ENCODE measurements at regions not wholly inside any gene's neighbourhood (a gene's known extent, or its start where the extent isn't known, plus 50 kb on each side); places are given as distances from the start of the nearest gene placed in this dataset.
"Not testable (repeated sequence)": the region's sequence is repeated elsewhere in the genome, so short reads cannot be mapped to it uniquely, and the experiment has no call there.

DNA sequence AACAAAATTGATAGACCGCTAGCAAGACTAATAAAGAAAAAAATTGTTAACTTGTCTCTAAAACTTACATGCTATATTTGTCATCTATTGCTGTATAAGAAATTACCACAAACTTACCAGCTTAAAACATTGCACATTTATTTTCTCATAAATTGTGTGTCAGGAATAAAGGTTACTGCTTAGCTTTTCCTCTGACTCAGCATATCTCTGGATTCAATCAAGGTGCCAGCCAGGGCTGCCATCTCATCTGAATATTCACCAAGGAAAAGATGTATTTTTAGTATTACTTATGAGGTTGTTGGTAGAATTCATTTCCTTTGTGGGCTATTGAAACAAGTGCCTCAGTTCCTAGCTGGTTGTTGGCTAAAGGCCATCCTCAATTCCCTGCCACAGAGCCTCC lies 912.6 kb upstream of the NEGR1 start:
- H2AFZ ChIP-seq (ENCODE audit: low read length) = no peak overlapping the region
- H3K9me3 ChIP-seq (ENCODE audit: low read length) = no peaks in the 10 kb centered on the region
- no peaks in the 10 kb centered on the region for H3K4me1 ChIP-seq (ENCODE audit: insufficient read depth, low read length, severe bottlenecking)
- no peak overlapping the region for H3K27ac ChIP-seq (ENCODE audit: low read depth, low read length, poor library complexity, severe bottlenecking)
- H3K4me3 ChIP-seq (ENCODE audit: low read depth, low read length, poor library complexity, severe bottlenecking) = no peak overlapping the region
- no peak overlapping the region for H3K9ac ChIP-seq (ENCODE audit: low read length)
- H3K4me2 ChIP-seq (ENCODE audit: low read length) = no peak overlapping the region
- no peaks in the 10 kb centered on the region for H3K27me3 ChIP-seq (ENCODE audit: insufficient read depth, low read length)
- H3F3A ChIP-seq (ENCODE audit: insufficient read depth, low read length) = no peaks in the 10 kb centered on the region
- no peak for TF ChIP-seq EZH2 (IDR thresholded peaks at IDR 0.05; ENCODE audit: borderline replicate concordance, low read length)
- TF ChIP-seq, protein P1, sequence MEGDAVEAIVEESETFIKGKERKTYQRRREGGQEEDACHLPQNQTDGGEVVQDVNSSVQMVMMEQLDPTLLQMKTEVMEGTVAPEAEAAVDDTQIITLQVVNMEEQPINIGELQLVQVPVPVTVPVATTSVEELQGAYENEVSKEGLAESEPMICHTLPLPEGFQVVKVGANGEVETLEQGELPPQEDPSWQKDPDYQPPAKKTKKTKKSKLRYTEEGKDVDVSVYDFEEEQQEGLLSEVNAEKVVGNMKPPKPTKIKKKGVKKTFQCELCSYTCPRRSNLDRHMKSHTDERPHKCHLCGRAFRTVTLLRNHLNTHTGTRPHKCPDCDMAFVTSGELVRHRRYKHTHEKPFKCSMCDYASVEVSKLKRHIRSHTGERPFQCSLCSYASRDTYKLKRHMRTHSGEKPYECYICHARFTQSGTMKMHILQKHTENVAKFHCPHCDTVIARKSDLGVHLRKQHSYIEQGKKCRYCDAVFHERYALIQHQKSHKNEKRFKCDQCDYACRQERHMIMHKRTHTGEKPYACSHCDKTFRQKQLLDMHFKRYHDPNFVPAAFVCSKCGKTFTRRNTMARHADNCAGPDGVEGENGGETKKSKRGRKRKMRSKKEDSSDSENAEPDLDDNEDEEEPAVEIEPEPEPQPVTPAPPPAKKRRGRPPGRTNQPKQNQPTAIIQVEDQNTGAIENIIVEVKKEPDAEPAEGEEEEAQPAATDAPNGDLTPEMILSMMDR (IDR thresholded peaks at IDR 0.05; ENCODE audit: low read length) = no peak
- H3K79me2 ChIP-seq (ENCODE audit: insufficient read depth, low read length) = no peaks in the 10 kb centered on the region
- no peaks in the 10 kb centered on the region for H3K9me2 ChIP-seq (ENCODE audit: low read depth, low read length)
- no peaks in the 10 kb centered on the region for H3K36me3 ChIP-seq (ENCODE audit: insufficient read depth, low read length)
- no peaks in the 10 kb centered on the region for H4K20me1 ChIP-seq (ENCODE audit: insufficient read depth, low read length)

DNA sequence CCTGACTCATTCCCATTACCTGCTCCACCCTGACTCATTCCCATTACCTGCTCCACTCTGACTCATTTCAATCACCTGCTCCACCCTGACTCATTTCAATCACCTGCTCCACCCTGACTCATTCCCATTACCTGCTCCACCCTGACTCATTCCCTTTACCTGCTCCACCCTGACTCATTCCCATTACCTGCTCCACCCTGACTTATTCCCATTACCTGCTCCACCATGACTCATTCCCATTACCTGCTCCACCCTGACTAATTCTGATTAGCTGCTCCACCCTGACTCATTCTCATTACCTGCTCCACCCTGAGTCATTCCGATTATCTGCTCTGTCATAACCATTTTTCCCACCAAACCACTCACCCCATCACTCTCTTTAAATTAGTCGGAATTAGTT lies 901.2 kb upstream of the NEGR1 start:
- H3K36me3 ChIP-seq (ENCODE audit: insufficient read depth, low read length); H3K9me3 ChIP-seq (ENCODE audit: low read length); H3K9ac ChIP-seq (ENCODE audit: low read length); H3F3A ChIP-seq (ENCODE audit: insufficient read depth, low read length); H3K27me3 ChIP-seq (ENCODE audit: insufficient read depth, low read length); H3K79me2 ChIP-seq (ENCODE audit: insufficient read depth, low read length); H3K4me3 ChIP-seq (ENCODE audit: low read depth, low read length, poor library complexity, severe bottlenecking); H3K4me2 ChIP-seq (ENCODE audit: low read length); H3K27ac ChIP-seq (ENCODE audit: low read depth, low read length, poor library complexity, severe bottlenecking); H3K9me2 ChIP-seq (ENCODE audit: low read depth, low read length); H3K4me1 ChIP-seq (ENCODE audit: insufficient read depth, low read length, severe bottlenecking); H4K20me1 ChIP-seq (ENCODE audit: insufficient read depth, low read length); H2AFZ ChIP-seq (ENCODE audit: low read length): not testable (repeated sequence)

DNA sequence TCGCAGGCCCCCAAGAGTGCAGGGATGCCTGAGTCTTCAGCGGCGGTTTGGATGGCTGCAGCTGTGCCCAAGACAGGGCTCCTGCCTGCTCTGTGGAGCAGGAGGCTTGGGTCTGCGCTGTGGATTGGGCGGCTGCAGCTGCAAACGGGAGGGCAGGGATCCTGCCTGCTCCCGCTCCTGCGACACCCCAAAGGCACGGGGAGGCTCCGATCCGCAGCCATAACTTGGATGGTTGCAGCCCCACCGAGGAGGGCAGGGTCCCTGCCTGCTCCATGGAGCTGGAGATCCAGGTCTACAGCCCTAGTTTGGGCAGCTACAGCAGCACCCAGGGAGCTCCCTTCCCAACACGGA lies 898.8 kb upstream of the NEGR1 start:
- no peaks in the 10 kb centered on the region for H3K36me3 ChIP-seq (ENCODE audit: insufficient read depth, low read length)
- no peak overlapping the region for H3K9ac ChIP-seq (ENCODE audit: low read length)
- H3K27me3 ChIP-seq (ENCODE audit: insufficient read depth, low read length) = no peaks in the 10 kb centered on the region
- no peak overlapping the region for H3K4me2 ChIP-seq (ENCODE audit: low read length)
- no peaks in the 10 kb centered on the region for H3K79me2 ChIP-seq (ENCODE audit: insufficient read depth, low read length)
- H3K27ac ChIP-seq (ENCODE audit: low read depth, low read length, poor library complexity, severe bottlenecking) = no peak overlapping the region
- no peak overlapping the region for H2AFZ ChIP-seq (ENCODE audit: low read length)
- no peak overlapping the region for H3K4me3 ChIP-seq (ENCODE audit: low read depth, low read length, poor library complexity, severe bottlenecking)
- H3K9me2 ChIP-seq (ENCODE audit: low read depth, low read length) = no peaks in the 10 kb centered on the region
- no peaks in the 10 kb centered on the region for H3K4me1 ChIP-seq (ENCODE audit: insufficient read depth, low read length, severe bottlenecking)
- no peaks in the 10 kb centered on the region for H4K20me1 ChIP-seq (ENCODE audit: insufficient read depth, low read length)
- no peaks in the 10 kb centered on the region for H3K9me3 ChIP-seq (ENCODE audit: low read length)
- H3F3A ChIP-seq (ENCODE audit: insufficient read depth, low read length) = no peaks in the 10 kb centered on the region
- TF ChIP-seq EZH2 (IDR thresholded peaks at IDR 0.05; ENCODE audit: borderline replicate concordance, low read length) = no peak
- TF ChIP-seq, protein P1 (IDR thresholded peaks at IDR 0.05; ENCODE audit: low read length) = no peak

DNA sequence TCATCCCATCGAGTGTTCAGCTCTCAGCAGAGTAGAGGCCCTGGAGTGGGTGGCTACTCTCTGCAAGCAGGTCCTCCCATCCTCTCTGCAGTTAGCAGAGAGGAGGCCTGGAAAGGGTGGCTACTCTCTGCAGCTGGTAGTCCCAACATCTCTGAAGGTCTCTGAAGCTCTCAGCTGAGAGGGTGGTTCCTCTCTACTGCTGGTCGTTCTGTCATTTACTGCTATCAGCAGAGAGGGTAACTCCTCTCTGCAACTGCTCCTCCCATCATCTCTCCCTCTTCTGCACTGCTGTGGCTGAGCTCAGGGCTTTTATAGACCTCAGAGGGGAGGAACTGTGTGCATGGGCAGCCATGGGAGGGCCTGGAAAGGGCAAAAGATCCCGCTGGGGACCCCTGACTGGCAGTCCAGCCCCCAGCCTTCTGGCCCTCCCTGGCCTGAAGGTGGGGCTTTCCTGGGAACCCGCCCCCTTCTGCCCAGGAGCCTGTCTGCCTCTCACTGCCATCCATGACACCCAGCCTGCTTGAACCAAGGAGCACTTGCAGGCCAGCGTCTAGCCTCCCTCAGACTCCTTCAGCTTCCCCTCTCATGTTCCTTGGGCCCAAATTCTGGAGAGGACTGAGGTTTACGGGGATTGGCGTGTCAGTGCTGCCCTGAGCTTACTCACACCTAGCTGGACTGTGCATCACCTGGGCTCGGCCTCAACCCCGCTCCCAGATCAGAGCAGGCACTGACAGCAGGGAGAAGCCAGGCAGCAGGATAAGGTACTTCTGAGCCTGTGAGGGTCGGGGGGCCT lies 898.3 kb upstream of the NEGR1 start:
- H3F3A ChIP-seq (ENCODE audit: insufficient read depth, low read length) = no peaks in the 10 kb centered on the region
- no peak overlapping the region for H2AFZ ChIP-seq (ENCODE audit: low read length)
- H3K9me3 ChIP-seq (ENCODE audit: low read length) = no peaks in the 10 kb centered on the region
- no peak overlapping the region for H3K4me3 ChIP-seq (ENCODE audit: low read depth, low read length, poor library complexity, severe bottlenecking)
- H3K4me2 ChIP-seq (ENCODE audit: low read length) = no peak overlapping the region
- H3K4me1 ChIP-seq (ENCODE audit: insufficient read depth, low read length, severe bottlenecking) = no peaks in the 10 kb centered on the region
- no peaks in the 10 kb centered on the region for H3K27me3 ChIP-seq (ENCODE audit: insufficient read depth, low read length)
- no peaks in the 10 kb centered on the region for H3K9me2 ChIP-seq (ENCODE audit: low read depth, low read length)
- no peaks in the 10 kb centered on the region for H3K79me2 ChIP-seq (ENCODE audit: insufficient read depth, low read length)
- H4K20me1 ChIP-seq (ENCODE audit: insufficient read depth, low read length) = no peaks in the 10 kb centered on the region
- H3K9ac ChIP-seq (ENCODE audit: low read length) = no peak overlapping the region
- no peak overlapping the region for H3K27ac ChIP-seq (ENCODE audit: low read depth, low read length, poor library complexity, severe bottlenecking)
- no peak for TF ChIP-seq EZH2 (IDR thresholded peaks at IDR 0.05; ENCODE audit: borderline replicate concordance, low read length)
- TF ChIP-seq, protein P1 (IDR thresholded peaks at IDR 0.05; ENCODE audit: low read length) = no peak
- H3K36me3 ChIP-seq (ENCODE audit: insufficient read depth, low read length) = no peaks in the 10 kb centered on the region

Measured in OCI-LY1 (cell line).